Common myeloid progenitor, CD34-positive (primary cell): ENCODE measurements at regions not wholly inside any gene's neighbourhood (a gene's known extent, or its start where the extent isn't known, plus 50 kb on each side); places are given as distances from the start of the nearest gene placed in this dataset.
A peak's percentile ranks its signal among the peaks of the same experiment; 100 is the strongest.

Experiments
- CTCF ChIA-PET: fragments of 350-600 bp; sonication (Branson Sonifier 250); formaldehyde crosslinking; loops from one replicate; lab custom pipeline; 2021; ENCODE audit warnings: antibody characterized with exemption; lab: Charles Lee
- POLR2A ChIA-PET: fragments of 350-600 bp; sonication (Branson Sonifier 250); formaldehyde crosslinking; loops from one replicate; lab custom pipeline; 2021; ENCODE audit warnings: antibody characterized with exemption; lab: Charles Lee
- DNase-seq, 3 donors: peaks; one replicate each; pipeline versions ENCODE4 v3.0.0 to v3.0.0-alpha.2; 2013
- H3K27ac ChIP-seq, 2 experiments: 1 replicate in 1 of 2; 2 replicates in 1 of 2; pipeline ENCODE4 v1.7.0; 2013; ENCODE audit warnings: inconsistent platforms in 2 of 2, low read length in 2 of 2, mild to moderate bottlenecking in 2 of 2, low read depth in 1 of 2, moderate library complexity in 1 of 2; ENCODE audit not compliant: severe bottlenecking in 2 of 2, insufficient read depth in 1 of 2, poor library complexity in 1 of 2
- H3K27me3 ChIP-seq, 5 experiments: replicated peaks in 2 of 5; 1 replicate in 3 of 5; 2 replicates in 2 of 5; pipeline versions ENCODE4 v1.6.1 to v1.7.0; 2013; ENCODE audit warnings: low read length in 4 of 5, mild to moderate bottlenecking in 2 of 5, moderate library complexity in 2 of 5, inconsistent platforms in 1 of 5; ENCODE audit not compliant: insufficient read depth in 5 of 5, control insufficient read depth in 4 of 5
- H3K36me3 ChIP-seq, 4 experiments: 1 replicate in 2 of 4; 2 replicates in 2 of 4; pipeline versions ENCODE4 v1.6.1 to v1.7.0; 2013; ENCODE audit warnings: low read length in 3 of 4, control low read depth in 1 of 4, mild to moderate bottlenecking in 1 of 4; ENCODE audit not compliant: control insufficient read depth in 4 of 4, insufficient read depth in 4 of 4
- H3K4me1 ChIP-seq, 4 experiments: 1 replicate in 3 of 4; 2 replicates in 1 of 4; pipeline versions ENCODE4 v1.6.1 to v1.7.1; 2013; ENCODE audit warnings: low read length in 3 of 4, mild to moderate bottlenecking in 3 of 4, control low read depth in 1 of 4, inconsistent platforms in 1 of 4, moderate library complexity in 1 of 4; ENCODE audit not compliant: control insufficient read depth in 4 of 4, insufficient read depth in 4 of 4; ENCODE audit errors: control extremely low read depth in 1 of 4
- H3K4me3 ChIP-seq, 7 experiments: 1 replicate in 4 of 7; 2 replicates in 3 of 7; pipeline versions ENCODE4 v1.5.1 to v1.7.0; 2013; ENCODE audit warnings: mild to moderate bottlenecking in 7 of 7, low read length in 6 of 7, moderate library complexity in 6 of 7, inconsistent platforms in 2 of 7, low read depth in 2 of 7, control low read depth in 1 of 7; ENCODE audit not compliant: insufficient read depth in 4 of 7, control insufficient read depth in 1 of 7; ENCODE audit errors: extremely low read depth in 1 of 7
- H3K9me3 ChIP-seq, 5 experiments: 1 replicate in 4 of 5; 2 replicates in 1 of 5; pipeline versions ENCODE4 v1.6.1 to v1.7.1; 2013; ENCODE audit warnings: low read length in 4 of 5, mild to moderate bottlenecking in 2 of 5, inconsistent platforms in 1 of 5, low read depth in 1 of 5, moderate library complexity in 1 of 5; ENCODE audit not compliant: control insufficient read depth in 4 of 5, insufficient read depth in 2 of 5; ENCODE audit errors: control extremely low read depth in 1 of 5
- WGBS: methylation state at CpG from one replicate; pipeline ENCODE4 v1.1.5; 2013; ENCODE audit not compliant: insufficient coverage; 5-methylcytosine and 5-hydroxymethylcytosine counted together

- WGBS = 80% methylated on average over 1 of the region's 3 CpGs
- DNase-seq = no peak
- Histone ChIP-seq H3K27ac (no peak overlapping the region), H3K27me3 (no peaks in the 10 kb centered on the region), H3K4me3 (no peak overlapping the region), H3K4me1 (peaks cover 0 to 5% (median 1%) of the 10 kb centered on the region in 4 experiments), H3K9me3 (peaks cover 0 to 2% (median 0%) of the 10 kb centered on the region in 5 experiments), H3K36me3 (no peaks in the 10 kb centered on the region)
- ChIA-PET POLR2A (no interaction called here), CTCF (interaction anchor here (1.2 kb wide), 1 partner anchor 10 kb away, joined by 3 read pairs; no protein-coding TSS in a partner anchor)
Measured at GRCh38 chr6:134447423-134447822, 129.5 kb upstream of the SGK1 start.

- Histone ChIP-seq H3K27me3 (no peaks in the 10 kb centered on the region), H3K4me1 (peaks cover 0 to 5% (median 1%) of the 10 kb centered on the region in 4 experiments), H3K27ac (no peak overlapping the region), H3K36me3 (no peaks in the 10 kb centered on the region), H3K4me3 (no peak overlapping the region), H3K9me3 (no peaks in the 10 kb centered on the region)
- ChIA-PET CTCF (no interaction called here), POLR2A (no interaction called here)
- no peak for DNase-seq
- WGBS = no CpG with 5 or more reads among the region's 3 CpGs
Measured at GRCh38 chr6:134446896-134447295, 129.0 kb upstream of the SGK1 start.

DNA sequence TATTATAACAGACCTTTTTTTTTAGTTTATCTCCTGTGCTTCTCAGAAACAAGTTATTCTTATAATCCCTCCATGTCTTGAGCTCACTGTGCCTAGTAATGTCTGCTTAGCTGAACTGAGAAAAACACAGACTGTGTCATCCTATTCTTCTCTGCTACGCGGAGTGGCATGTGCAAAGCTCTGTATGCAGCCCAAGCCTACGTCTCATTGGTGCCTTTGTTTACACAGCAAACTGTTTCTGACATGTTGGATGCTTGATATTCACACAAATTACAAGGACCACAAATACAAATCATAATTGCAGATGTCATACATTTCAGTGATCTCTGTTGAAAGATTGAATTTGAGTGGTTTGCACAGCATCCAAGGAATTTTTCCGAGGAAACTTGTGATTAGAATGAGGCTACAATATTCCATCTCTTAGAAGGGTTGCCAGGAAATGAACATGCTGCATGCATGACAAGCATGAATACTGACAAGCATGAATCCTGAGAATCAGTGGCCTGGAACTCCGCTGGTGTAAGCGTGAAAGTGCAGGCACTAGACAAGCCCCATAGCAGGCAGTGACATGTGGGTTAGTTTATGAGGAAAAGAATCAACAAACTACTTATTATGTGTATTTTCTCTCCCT is 128.4 kb upstream of the SGK1 start:
- H3K27me3 ChIP-seq = no peaks in the 10 kb centered on the region
- peak in 1 of 3 donors; percentile 7 for DNase-seq
- no peaks in the 10 kb centered on the region for H3K36me3 ChIP-seq
- peaks cover 0 to 5% (median 1%) of the 10 kb centered on the region in 4 experiments for H3K4me1 ChIP-seq
- 95% methylated on average over 3 of the region's 6 CpGs for whole genome bisulfite sequencing
- ChIA-PET POLR2A (no interaction called here), CTCF (no interaction called here)
- H3K4me3 ChIP-seq = no peak overlapping the region
- H3K9me3 ChIP-seq = no peaks in the 10 kb centered on the region
- no peak overlapping the region for H3K27ac ChIP-seq

DNA sequence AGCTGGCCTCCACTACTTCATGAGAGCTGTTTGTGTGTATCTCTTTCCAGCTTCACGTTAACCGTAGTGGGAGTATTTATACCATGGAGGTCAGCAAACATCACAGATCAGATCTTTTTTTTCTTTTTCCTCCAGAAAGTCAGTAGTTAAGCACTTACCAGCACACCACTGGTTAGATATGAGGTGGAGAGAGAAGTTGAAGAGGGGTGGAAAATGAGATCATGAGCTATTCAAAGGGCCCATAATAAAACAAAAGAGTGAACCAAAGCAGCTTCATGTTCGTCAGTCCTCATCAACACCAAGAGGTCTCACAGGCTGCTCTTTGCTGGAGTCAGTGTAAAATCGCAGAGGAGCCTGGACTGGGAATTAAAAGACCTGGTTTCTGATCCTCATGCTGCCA is 125.1 kb upstream of the SGK1 start:
- Histone ChIP-seq H3K4me3 (no peak overlapping the region), H3K9me3 (no peaks in the 10 kb centered on the region), H3K4me1 (peaks cover 0 to 5% (median 1%) of the 10 kb centered on the region in 4 experiments), H3K27me3 (no peaks in the 10 kb centered on the region), H3K27ac (no peak overlapping the region), H3K36me3 (no peaks in the 10 kb centered on the region)
- ChIA-PET CTCF (interaction anchor here (0.8 kb wide), 1 partner anchor 139 kb away, joined by 3 read pairs; no protein-coding TSS in a partner anchor), POLR2A (no interaction called here)
- no peak for DNase-seq
- 100% methylated on average over 2 of the region's 4 CpGs for WGBS

- no peaks in the 10 kb centered on the region for H3K36me3 ChIP-seq
- no peak for DNase-seq
- no peaks in the 10 kb centered on the region for H3K9me3 ChIP-seq
- no peaks in the 10 kb centered on the region for H3K4me1 ChIP-seq
- H3K4me3 ChIP-seq = no peak overlapping the region
- ChIA-PET CTCF (no interaction called here), POLR2A (no interaction called here)
- no peaks in the 10 kb centered on the region for H3K27me3 ChIP-seq
- no peak overlapping the region for H3K27ac ChIP-seq
Measured at GRCh38 chr6:134442073-134442472, 124.2 kb upstream of the SGK1 start.

- no peaks in the 10 kb centered on the region for H3K4me1 ChIP-seq
- no peaks in the 10 kb centered on the region for H3K9me3 ChIP-seq
- no peak overlapping the region for H3K27ac ChIP-seq
- DNase-seq = no peak
- ChIA-PET POLR2A (no interaction called here), CTCF (interaction anchor here (0.7 to 1.6 kb wide), 3 partner anchors 13 to 203 kb away, joined by 3 read pairs; no protein-coding TSS in a partner anchor)
- no peaks in the 10 kb centered on the region for H3K27me3 ChIP-seq
- H3K36me3 ChIP-seq = no peaks in the 10 kb centered on the region
- WGBS = 93% methylated on average over 5 of the region's 5 CpGs
- no peak overlapping the region for H3K4me3 ChIP-seq
Measured at GRCh38 chr6:134438837-134439236, 120.9 kb upstream of the SGK1 start.

GRCh38 chr6:134437376-134437775 is 119.5 kb upstream of the SGK1 start:
- 81% methylated on average over 2 of the region's 4 CpGs for WGBS
- Histone ChIP-seq H3K36me3 (no peaks in the 10 kb centered on the region), H3K27me3 (no peaks in the 10 kb centered on the region), H3K4me1 (no peaks in the 10 kb centered on the region), H3K4me3 (no peak overlapping the region), H3K9me3 (no peaks in the 10 kb centered on the region), H3K27ac (no peak overlapping the region)
- POLR2A ChIA-PET = no interaction called here
- DNase-seq = peak; percentile 10 to 56 (median 45)
- CTCF ChIA-PET = interaction anchor here (1.0 to 1.6 kb wide), 3 partner anchors 11 to 203 kb away, joined by 3 to 4 read pairs (median 3); no protein-coding TSS in a partner anchor
